DMS53 treated with DMSO at 0.1 percent for 48 hours (cell line): ENCODE measurements at regions not wholly inside any gene's neighbourhood (a gene's known extent, or its start where the extent isn't known, plus 50 kb on each side); places are given as distances from the start of the nearest gene placed in this dataset.

ENCODE experiments used
- DNase-seq: peaks from one replicate; lab custom pipeline; 2025; ENCODE audit not compliant: unreplicated experiment; lab: John Stamatoyannopoulos, UW

DNA sequence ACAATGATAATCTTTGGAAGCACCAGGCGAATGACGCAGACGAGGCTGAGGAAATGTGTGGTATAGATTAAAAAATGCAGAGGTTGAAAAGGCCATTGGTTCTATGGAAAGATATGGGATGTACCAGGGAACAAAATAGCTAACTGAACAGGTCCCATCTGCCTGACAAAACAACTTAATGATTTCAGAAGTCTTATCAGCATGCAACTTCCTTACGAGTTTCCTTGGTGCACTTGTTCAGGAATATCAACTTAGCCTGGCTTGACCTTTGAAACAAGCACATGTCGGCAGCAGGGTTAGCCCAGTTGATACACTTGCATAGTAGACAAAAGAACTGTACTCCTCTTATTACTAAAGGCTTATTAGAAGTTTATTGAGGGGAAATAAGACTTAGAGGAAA lies 90.9 kb upstream of the CDH11 start:
- no peak for DNase-seq

DNA sequence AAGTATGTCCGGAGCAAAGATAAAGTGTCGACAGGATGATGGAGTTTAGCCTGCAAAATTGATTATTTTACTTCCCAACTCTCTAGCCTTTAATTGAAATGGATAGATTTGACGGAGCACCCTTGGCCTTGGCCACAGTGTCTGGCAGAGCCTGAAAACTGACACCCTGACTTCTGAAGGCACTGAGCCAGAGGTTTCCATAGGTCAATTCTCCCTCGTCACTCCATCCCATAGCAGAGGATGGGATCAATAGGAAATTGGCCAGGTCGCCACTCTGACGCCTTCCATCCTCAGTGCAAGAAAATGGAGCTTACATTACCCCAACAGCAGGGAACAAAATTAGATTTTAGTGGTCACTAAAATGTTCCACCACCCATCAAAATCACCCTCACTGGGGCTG lies 90.4 kb upstream of the CDH11 start:
- DNase-seq = no peak

GRCh38 chr16:65202461-65202860 lies 80.6 kb upstream of the CDH11 start:
- no peak for DNase-seq

DNA sequence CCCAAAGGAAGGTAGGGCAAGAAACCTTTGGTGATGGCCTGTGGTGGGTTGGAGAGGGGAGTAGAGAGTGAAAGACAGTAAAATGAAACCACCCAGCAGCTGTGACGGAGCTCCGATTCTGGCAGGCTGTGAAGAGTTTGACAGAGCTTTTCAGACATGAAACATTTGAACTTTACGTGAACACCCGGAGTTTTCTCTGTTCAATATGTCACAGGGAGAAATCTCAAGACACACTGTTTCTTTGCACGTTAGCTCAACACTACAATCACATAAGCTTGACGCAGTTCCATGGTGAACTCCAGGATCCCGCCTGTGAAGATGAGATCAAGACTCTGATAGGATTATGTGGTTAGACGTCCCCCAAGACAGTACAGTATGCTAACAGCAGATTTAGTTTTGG lies 79.6 kb upstream of the CDH11 start:
- DNase-seq = no peak

DNA sequence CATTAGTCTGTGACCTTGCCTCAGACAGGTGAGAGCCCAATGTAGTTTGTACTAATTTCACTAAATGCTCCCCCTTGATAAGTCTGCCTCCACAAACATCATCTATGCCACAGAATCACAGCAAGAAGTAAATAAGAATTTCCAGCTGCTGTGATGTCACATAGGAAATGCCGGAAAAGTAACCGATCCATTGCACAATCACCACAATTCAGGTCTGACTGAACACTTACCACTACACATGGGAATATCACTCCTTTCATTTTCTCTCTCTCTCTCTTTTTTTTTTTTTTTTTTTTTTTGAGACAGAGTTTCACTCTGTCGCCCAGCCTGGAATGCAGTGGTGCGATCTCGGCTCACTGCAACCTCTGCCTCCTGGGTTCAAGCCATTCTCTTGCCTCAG lies 79.0 kb upstream of the CDH11 start:
- no peak for DNase-seq

DNA sequence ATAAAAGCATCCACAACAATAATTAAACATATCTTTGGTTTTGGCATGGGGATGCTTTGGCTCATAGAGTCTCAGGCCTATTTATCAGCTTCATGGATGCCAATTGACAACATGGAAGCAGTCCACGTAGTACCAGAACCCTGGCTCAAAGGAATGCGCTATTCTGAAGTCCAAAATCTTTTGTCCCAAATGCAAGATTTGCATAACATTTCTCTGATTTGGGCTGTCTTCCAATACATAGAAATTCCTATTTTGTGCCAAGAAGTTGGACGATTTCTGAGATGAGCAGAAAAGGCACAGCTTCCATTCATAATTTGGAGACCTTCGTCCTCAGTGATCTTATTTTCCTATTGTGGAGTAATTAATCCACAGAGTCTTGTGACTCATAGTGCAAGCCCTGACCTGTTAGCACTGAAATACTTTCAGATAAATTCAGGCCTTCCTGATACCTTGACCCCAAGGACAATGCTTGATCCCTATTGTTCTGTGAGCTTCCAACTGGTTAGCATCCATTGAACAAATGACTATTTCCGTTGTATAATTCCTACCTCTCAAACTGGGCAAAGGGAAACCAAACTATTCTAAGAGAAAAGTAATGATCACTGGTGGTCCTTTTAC lies 78.4 kb upstream of the CDH11 start:
- no peak for DNase-seq

DNA sequence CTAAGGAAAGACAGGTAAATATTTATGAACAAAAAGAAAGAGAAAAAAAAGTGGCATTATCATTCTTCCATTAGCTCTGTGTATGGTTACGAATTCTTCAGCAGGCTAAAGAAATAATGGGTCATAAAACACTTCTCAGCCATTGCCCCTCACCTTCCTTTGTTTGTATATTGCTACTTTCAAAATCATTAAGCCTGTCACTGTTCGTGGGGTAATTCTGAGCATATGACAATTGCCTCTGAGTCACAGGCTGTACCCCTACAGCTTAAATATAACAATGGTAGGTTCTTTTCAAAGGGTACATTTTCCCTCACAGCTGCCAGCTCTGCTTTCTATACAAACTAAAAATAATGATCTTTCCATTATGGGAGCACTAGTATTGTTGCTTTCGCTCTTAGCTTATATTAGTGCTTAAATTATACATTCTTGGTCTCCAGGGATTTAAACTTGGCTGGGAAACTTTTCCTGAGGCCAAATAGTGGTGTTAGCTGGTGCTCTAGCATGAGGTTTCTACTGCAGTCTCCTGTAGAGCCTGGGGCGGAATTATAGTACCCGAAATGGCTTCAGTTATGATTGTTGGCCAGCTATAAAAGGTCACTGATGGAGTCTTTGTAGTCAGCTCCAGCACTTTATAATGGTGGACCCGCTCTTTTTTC lies 74.7 kb upstream of the CDH11 start:
- DNase-seq = no peak

DNA sequence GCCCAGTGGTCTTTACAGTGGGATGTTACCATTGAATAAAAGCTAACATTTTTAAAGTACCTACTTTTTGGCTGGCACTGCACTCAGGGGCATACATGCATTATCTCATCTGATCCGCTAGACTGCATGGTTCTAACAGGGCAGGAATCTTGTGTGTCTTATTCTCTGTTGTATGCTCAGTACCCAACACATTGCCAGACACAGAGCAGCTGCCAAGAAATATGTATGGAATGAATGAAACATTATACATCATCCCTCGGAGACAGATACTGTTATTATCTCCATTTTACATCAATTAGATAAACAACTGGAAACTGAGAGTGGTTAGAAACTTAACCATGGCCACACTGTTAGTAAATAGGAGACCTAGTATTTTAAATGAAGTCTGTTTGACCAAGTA lies 74.1 kb upstream of the CDH11 start:
- DNase-seq = no peak

DNA sequence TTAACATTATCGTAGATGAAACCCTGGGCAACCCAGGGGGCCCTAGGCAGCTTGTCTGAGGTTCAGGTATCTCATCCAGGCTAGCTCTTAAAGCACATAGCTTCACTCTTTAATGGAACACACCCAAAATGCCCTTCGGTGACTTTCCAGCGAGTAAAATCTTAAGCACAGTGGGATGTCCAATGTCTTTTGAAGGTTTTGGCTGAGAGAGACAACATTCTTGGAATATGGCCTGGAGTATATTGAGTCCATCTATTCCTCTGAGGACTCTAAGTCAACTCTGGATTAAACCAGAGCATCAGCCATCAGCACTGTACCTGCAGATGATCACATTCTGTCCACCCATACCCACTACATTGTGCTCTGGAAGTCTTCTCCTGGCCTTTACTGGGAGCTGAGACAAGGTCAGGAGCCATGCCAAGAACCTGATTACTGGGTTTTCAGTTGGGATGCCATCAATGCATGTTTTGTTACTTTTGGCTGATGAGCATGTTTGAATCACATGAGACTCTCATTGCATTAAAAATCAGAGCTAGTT lies 63.4 kb upstream of the CDH11 start:
- DNase-seq = no peak

DNA sequence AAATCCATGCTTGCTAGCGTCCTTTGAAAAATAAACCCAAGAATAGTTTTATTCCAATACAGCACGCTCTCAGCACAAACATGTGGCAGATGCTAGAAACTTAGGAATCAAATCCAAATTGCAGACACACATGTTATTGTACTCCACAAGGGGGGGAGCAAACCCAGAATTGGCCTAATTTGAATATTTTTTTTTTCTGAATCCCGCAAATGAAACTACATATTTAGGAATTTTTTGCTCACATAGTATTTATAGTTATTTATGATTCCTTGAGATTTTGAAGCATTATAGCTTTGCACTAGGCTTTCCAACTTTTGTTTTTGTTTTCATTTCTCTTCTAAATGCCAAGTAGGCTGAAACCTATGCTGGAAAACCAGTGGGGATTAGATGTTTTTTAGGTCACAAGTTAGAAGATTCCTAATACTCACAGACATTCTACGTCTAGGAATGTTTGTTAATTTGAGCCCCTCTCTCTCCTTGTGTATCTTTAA lies 59.3 kb upstream of the CDH11 start:
- DNase-seq = no peak

GRCh38 chr16:65178151-65178550 lies 56.3 kb upstream of the CDH11 start:
- DNase-seq = no peak

DNA sequence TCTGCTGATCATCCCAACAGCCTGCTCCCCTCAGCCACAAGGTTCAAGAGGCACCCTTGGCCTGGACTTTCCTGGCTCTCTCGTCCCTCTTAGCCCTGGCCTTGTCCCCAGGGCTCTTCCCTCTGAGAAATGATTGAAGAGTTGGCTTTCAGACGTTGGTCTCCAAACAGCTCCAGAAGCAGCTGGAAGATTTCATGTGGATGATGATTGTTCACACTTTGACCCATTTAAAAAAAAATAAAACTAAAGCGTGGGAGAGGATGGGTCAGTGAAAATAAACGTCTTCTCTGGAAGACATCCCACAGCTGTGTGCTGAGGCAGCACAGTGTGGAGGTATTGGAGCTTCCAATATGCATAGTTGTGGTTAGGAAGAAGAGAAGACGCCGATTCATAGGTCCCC lies 54.7 kb upstream of the CDH11 start:
- DNase-seq = no peak

DNA sequence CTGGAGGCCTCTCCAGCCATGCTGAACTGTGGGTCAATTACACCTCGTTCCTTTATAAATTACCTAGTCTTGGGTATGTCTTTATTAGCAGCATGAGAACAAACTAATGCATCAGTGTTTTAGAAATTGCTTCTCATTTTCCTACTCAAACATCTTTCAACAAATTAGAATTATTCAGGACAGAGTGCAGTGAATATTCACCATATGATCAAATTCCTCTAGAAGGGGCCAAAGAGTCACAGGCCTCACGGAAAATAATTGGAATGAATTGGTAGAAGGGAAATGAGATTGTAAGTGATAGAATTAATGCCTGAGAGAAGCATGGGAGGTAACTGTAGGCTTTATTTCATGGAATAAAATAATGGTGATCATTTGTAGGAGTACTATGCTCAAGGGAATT lies 50.5 kb upstream of the CDH11 start:
- DNase-seq = no peak
